T-helper 2 cell (primary cell): ENCODE measurements at regions not wholly inside any gene's neighbourhood (a gene's known extent, or its start where the extent isn't known, plus 50 kb on each side); places are given as distances from the start of the nearest gene placed in this dataset.
"Not testable (repeated sequence)": the region's sequence is repeated elsewhere in the genome, so short reads cannot be mapped to it uniquely, and the experiment has no call there.

Source experiments
- DNase-seq, 5 experiments: peaks; one replicate each; pipeline versions ENCODE4 v3.0.0 to v3.0.0-alpha.2; 2012 to 2022

- no peak for DNase-seq
Observed at GRCh38 chr2:220743203-220743602, 828.9 kb downstream of the EPHA4 start.

GRCh38 chr2:220744861-220745260 is 827.2 kb downstream of the EPHA4 start:
- no peak for DNase-seq

- DNase-seq: no peak
Observed at GRCh38 chr2:220745682-220746081, 826.4 kb downstream of the EPHA4 start.

GRCh38 chr2:220747736-220748135 is 824.4 kb downstream of the EPHA4 start:
- no peak for DNase-seq

- DNase-seq: no peak
Observed at GRCh38 chr2:220748875-220749479, 823.1 kb downstream of the EPHA4 start.

GRCh38 chr2:220753486-220753885 is 818.6 kb downstream of the EPHA4 start:
- no peak for DNase-seq

GRCh38 chr2:220756653-220757052 is 815.5 kb downstream of the EPHA4 start:
- DNase-seq: no peak

- DNase-seq: not testable (repeated sequence)
Observed at GRCh38 chr2:220758376-220758775, 813.7 kb downstream of the EPHA4 start.

GRCh38 chr2:220764171-220764570 is 807.9 kb downstream of the EPHA4 start:
- DNase-seq: no peak

GRCh38 chr2:220767591-220768255 is 804.4 kb downstream of the EPHA4 start:
- no peak for DNase-seq

GRCh38 chr2:220775856-220776488 is 796.1 kb downstream of the EPHA4 start:
- DNase-seq: no peak

- DNase-seq: not testable (repeated sequence)
Observed at GRCh38 chr2:220779076-220779475, 793.0 kb downstream of the EPHA4 start.

GRCh38 chr2:220779511-220779910 is 792.6 kb downstream of the EPHA4 start:
- no peak for DNase-seq

- no peak for DNase-seq
Observed at GRCh38 chr2:220779931-220780330, 792.2 kb downstream of the EPHA4 start.

- DNase-seq: no peak
Observed at GRCh38 chr2:220781622-220782241, 790.4 kb downstream of the EPHA4 start.

- no peak for DNase-seq
Observed at GRCh38 chr2:220782609-220783113, 789.4 kb downstream of the EPHA4 start.

GRCh38 chr2:220783671-220784070 is 788.4 kb downstream of the EPHA4 start:
- no peak for DNase-seq

GRCh38 chr2:220785178-220785577 is 786.9 kb downstream of the EPHA4 start:
- DNase-seq: no peak

GRCh38 chr2:220786216-220786615 is 785.9 kb downstream of the EPHA4 start:
- DNase-seq: no peak

- DNase-seq: no peak
Observed at GRCh38 chr2:220787251-220787650, 784.9 kb downstream of the EPHA4 start.

- no peak for DNase-seq
Observed at GRCh38 chr2:220789961-220790360, 782.1 kb downstream of the EPHA4 start.

GRCh38 chr2:220795705-220796104 is 776.4 kb downstream of the EPHA4 start:
- DNase-seq: no peak

GRCh38 chr2:220811115-220811514 is 761.0 kb downstream of the EPHA4 start:
- DNase-seq: no peak
